SK-N-SH treated with all-trans-retinoic acid at 6 μM for 48 hours (cell line): ENCODE measurements at regions not wholly inside any gene's neighbourhood (a gene's known extent, or its start where the extent isn't known, plus 50 kb on each side); places are given as distances from the start of the nearest gene placed in this dataset.

Source experiments
- ESRRG ChIP-seq: fragments of 250-450 bp; sonication (Bioruptor Pico); IDR thresholded peaks from 2 replicates; pipeline ENCODE4 v1.6.1; 2021; ENCODE audit warnings: mild to moderate bottlenecking
- TCF4 ChIP-seq: fragments of 250-450 bp; sonication (Bioruptor Pico); IDR thresholded peaks from 2 replicates; pipeline ENCODE4 v1.8.0; 2021; ENCODE audit warnings: mild to moderate bottlenecking, moderate library complexity, borderline replicate concordance
- ZFP30 ChIP-seq: fragments of 450-650 bp; formaldehyde crosslinking; IDR thresholded peaks from 2 replicates; pipeline ENCODE4 v1.5.0; 2022; ENCODE audit warnings: mild to moderate bottlenecking, moderate library complexity
- ZNF565 ChIP-seq: fragments of 450-650 bp; formaldehyde crosslinking; conservative IDR thresholded peaks from 2 replicates; pipeline ENCODE4 v1.5.0; 2020; ENCODE audit warnings: low read depth, mild to moderate bottlenecking, moderate library complexity
- ZNF70 ChIP-seq: fragments of 450-650 bp; formaldehyde crosslinking; IDR thresholded peaks from 2 replicates; pipeline ENCODE4 v1.5.0; 2020; ENCODE audit warnings: mild to moderate bottlenecking, moderate library complexity
- TF ChIP-seq, protein P1 (sequence below): fragments of 250-450 bp; sonication (Bioruptor Pico); IDR thresholded peaks from 2 replicates; pipeline ENCODE4 v1.5.1; 2021; ENCODE audit warnings: mild to moderate bottlenecking, moderate library complexity

DNA sequence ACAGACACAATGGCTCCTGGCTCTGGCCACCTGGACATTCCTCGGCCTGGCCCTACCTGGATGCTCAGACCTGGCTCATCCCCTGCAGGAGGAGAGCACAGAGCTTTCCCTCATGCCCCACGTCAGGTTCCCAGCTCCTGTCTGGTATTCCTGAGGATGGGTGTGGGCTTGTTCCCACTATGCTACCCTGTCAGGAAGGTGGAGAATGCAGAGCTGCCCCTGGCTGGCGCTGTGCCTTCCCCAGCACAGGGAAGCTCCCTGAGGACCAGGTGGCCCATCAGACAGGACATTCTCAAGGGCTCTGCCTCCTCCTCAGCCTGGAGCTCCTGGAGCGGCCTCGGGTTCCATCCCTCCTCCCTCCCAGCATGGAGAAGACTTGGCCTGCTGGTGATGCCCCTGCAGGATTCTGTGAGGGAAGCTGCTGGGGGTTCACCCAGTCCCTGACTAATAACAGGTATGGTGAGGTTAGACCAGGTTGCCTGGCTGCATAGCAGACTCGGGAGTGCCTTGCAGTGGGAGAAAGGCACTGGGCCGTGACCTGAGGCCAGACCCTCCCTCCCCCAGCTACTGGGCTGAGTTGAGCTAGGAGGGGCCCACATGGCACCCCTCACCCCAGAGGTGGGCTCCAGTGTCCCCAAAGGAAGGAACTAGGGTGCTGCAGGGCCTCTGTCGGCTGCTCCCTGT is 156.0 kb upstream of the MLN start:
- no peak for TF ChIP-seq ZNF70 (CRISPR knock-in tag)
- TF ChIP-seq, protein P1, sequence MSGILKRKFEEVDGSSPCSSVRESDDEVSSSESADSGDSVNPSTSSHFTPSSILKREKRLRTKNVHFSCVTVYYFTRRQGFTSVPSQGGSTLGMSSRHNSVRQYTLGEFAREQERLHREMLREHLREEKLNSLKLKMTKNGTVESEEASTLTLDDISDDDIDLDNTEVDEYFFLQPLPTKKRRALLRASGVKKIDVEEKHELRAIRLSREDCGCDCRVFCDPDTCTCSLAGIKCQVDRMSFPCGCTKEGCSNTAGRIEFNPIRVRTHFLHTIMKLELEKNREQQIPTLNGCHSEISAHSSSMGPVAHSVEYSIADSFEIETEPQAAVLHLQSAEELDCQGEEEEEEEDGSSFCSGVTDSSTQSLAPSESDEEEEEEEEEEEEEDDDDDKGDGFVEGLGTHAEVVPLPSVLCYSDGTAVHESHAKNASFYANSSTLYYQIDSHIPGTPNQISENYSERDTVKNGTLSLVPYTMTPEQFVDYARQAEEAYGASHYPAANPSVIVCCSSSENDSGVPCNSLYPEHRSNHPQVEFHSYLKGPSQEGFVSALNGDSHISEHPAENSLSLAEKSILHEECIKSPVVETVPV (CRISPR knock-in tag), result no peak
- no peak for TF ChIP-seq ZNF565 (CRISPR knock-in tag)
- TF ChIP-seq TCF4 (CRISPR knock-in tag), result no peak
- no peak for TF ChIP-seq ESRRG (CRISPR knock-in tag)
- no peak for TF ChIP-seq ZFP30
